Ureter (tissue), 1 donor: ENCODE measurements at regions not wholly inside any gene's neighbourhood (a gene's known extent, or its start where the extent isn't known, plus 50 kb on each side); places are given as distances from the start of the nearest gene placed in this dataset.

Source experiments
- DNase-seq: peaks from one replicate; pipeline ENCODE4 v3.0.0-alpha.2; 2020; ENCODE audit warnings: low spot score
- donor health status: DM: yes; HTN: yes; CAD: no.

GRCh38 chr4:77367638-77368037 lies 210.6 kb downstream of the CCNG2 start:
- no peak for DNase-seq

DNA sequence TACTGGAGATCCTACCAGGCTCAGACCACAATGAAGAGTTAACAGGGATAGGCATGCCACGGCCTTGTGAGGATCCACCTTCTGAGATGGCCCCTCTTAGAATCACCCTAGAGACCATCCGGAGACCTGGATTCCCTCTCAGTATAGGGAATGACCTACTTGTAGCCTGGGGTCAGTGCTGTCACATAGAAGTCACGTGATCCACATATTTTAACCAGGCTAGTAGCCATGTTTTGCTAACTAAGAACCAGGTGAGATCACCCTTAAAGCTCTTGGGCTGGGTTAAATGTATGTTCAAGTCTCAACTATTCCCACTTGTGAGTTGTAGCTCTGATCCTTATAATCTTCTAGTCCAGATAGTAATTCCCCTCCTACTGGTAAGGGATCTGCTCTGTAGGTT lies 215.4 kb downstream of the CCNG2 start:
- DNase-seq = no peak

GRCh38 chr4:77375866-77376607 lies 219.0 kb downstream of the CCNG2 start:
- DNase-seq = no peak

GRCh38 chr4:77376788-77377460 lies 219.9 kb downstream of the CCNG2 start:
- no peak for DNase-seq

DNA sequence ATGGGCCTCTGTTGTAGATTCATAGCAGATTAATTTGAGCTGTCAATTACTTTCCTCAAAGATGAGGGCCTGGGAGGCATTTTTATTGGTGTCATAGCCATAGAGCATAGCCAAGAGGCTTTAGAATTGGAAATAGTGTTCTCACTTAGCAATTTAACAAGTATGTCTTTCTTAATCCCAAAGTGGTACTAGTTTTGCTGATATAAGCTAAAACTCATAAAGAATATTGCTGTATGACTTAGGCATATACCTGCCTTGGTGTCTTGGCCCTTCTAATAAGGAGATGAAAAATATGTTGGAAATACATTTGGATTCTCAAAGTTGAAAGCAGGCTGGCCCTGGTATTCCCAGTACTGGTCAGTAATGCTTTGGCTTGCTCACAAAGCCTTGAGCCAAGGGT lies 221.5 kb upstream of the CXCL13 start:
- no peak for DNase-seq

GRCh38 chr4:77385124-77385969 lies 220.3 kb upstream of the CXCL13 start:
- peak; percentile 63 for DNase-seq

GRCh38 chr4:77393996-77394395 lies 211.6 kb upstream of the CXCL13 start:
- no peak for DNase-seq

GRCh38 chr4:77395481-77395880 lies 210.1 kb upstream of the CXCL13 start:
- no peak for DNase-seq

- no peak for DNase-seq
These were observed 207.4 kb upstream of the CXCL13 start for GRCh38 chr4:77398256-77398655.

DNA sequence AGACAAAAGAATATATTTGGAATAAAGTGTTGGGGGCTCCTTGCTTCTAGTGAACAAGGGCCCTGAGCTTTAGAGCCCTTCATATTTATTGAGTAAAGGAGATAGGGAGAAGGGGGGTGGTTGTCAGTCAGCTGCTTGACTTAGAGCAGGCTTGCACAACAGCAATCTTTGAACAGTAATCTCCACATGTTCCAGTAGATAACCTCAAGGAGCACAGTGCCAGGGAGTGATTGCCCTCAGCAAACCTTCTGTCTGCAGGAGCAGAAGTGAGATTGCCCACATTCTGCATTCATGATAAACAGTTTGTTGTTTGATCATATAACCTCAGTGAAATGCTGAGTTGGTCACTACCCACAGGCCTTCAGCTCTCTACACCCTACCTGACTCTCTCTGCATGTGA lies 205.8 kb upstream of the CXCL13 start:
- DNase-seq = no peak

DNA sequence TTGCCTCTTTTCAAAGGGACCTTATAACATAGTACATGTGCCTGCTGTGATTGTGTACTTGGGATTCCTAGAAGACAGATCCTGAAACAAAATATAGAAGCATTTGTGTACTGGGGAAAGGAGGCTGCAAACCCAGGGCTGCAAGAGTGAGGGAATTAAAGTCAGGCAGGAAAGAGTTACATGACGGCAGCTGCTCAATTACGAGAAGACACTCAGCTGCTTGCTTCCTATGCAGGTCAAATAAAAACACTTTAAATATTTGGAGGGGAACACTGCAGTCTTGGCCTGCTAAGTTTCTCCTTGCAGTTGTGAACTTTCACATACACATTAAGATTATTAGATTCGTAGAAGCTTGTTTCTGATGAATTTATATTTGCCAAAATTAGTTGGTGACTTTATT lies 191.9 kb upstream of the CXCL13 start:
- DNase-seq = no peak

DNA sequence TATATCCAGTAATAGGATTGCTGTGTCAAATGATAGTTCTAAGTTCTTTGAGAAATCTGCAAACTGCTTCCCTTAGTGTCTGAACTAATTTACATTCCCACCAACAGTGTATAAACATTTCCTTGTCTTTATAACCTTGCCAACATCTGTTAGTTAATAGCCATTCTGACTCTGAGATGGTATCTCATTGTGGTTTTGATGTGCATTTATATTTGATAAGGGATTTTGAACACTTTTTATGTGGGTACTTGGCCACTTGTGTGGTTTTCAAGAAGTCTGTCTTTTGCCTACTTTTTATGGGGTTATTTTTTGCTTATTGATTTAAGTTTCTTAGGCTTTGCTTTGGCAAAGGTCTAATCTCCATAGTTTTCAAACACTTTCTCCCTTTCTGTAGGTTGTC lies 189.9 kb upstream of the CXCL13 start:
- no peak for DNase-seq

GRCh38 chr4:77418333-77418732 lies 187.3 kb upstream of the CXCL13 start:
- no peak for DNase-seq

DNA sequence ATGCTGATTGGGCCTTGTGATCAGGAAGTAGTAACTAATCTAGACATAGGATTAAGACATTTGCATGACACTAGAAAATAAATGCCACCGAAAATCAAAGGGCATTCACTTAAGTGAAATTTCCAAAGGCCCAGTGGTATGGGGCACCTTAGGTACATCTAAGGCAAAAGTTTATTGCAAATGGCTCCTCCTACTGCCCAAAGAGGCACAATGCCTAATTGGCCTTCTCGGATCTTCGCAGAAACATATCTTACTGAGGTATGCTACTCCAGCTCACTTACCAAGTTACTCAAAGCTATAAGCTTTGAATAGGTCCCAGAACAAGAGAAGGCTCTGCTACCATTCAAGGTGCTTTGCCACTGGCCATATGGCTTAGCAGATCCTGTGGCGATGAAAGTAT lies 174.8 kb upstream of the CXCL13 start:
- DNase-seq = no peak

DNA sequence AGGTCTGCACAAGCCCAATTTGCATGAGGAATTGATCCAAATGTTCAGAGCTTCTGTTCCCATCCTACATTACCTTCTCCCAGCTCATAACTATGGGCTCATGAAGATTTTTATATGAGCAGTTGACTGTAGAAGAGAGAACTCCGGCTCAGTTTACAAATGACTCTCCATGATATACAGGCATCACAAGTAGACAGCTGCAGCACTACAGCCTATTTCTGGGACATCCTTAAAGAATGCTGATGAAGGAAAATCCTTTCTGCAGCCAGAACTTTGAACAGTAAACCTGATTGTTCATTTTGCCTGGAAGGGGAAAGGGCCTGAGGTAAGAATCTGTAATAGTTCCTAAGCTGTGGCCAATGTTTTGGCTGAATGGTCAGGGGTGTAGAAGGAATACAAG lies 174.1 kb upstream of the CXCL13 start:
- no peak for DNase-seq

DNA sequence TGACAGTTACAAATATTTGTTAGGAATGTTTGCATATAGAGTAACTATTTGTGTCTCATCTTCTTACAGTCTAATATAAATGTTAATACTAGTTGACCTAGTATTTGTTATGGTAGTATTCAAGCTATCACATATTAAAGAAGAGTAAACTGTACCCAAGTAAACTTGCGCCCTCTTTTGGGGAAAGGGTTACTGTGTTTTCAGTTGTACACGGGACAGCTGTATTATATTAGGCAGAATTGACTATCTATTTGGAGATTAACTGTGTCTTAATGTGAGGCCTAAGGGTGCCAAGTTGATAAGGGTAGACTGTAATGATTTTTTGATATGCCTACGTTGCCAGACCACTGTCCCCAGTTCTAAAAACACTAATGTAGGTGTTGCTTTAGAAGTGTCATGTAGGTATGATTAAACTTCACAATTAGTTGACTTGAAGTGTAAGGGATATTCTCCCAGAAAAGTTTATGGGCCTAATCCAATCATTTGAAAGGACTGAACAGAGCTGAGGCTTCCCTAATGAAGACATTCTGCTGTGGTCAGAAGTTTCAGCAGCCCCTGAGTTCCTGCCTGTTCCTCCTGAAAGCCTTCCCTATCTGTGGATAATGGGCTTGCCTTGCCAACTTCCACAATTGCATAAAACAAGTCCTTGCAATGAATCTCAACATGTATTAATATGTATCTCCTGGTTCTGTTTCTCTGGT lies 172.8 kb upstream of the CXCL13 start:
- no peak for DNase-seq

GRCh38 chr4:77433418-77433733 lies 172.2 kb upstream of the CXCL13 start:
- DNase-seq = no peak

DNA sequence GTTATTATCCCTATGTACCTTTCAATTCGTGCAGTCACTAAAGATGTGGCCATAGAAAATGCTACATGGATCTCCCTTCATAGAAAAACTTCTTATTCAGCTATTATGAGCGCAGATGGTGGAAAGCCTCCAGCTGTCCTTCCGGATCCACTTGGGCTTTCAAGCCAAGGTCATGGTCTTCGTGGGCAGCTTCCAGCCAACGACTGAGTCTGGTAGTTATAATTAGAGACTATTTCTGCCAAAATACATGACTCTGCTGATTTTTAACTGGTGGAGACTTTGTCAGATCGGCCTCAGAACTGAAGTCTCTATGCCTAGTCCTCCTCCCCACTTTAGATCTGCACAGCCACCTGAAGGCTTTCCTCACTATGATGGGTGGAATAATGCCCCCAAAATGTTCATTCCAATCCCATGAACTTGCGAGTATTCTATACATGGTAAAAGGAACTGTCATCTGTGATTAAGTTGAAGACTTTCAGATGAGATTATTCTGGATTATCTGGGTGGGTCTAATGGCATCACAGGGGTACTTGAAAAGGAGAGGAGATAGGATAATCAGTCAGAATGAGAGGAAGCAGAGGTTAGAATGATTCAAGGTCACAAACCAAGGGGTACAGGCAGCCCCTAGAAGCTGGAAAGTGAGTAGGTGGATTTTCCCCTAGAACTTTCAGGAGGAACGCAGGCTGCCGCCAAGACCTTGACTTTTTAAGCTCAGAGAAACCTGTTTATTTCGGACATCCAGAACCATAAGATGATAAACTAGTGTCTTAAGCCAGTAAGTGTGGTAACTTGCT lies 171.1 kb upstream of the CXCL13 start:
- no peak for DNase-seq

DNA sequence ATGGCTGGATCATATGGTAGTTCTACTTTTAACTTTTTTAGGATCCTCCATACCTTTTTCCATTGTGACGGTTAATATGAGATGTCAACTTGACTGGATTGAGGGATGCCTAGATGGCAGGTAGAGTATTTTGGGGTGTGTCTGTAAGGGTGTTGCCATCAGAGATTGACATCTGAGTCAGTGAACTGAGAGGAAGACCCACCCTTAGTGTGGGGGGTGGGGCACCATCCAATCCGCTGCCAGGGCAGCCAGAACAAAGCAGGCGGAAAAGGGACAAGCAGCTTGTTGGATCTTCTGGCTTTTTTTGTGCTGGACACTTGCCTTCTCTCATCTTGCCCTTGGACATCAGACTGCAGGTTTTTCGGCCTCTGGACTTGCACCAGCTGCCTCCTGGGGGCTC lies 168.5 kb upstream of the CXCL13 start:
- no peak for DNase-seq

DNA sequence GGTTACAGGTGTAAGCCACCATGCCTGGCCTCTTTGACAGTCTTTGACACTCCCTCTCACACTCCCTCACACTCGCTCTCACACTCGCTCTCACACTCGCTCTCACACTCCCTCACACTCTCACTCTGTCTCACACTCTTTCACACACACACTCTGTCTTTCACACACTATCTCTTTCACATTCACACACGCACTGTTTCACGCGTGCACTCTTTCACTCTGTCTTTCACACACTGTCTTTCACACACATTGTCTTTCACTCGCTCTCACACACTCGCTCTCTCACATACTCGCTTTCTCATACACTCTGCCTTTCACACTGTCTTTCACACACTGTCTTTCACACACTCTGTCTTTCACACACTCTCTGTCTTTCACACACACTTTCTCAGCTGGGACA lies 167.1 kb upstream of the CXCL13 start:
- no peak for DNase-seq

DNA sequence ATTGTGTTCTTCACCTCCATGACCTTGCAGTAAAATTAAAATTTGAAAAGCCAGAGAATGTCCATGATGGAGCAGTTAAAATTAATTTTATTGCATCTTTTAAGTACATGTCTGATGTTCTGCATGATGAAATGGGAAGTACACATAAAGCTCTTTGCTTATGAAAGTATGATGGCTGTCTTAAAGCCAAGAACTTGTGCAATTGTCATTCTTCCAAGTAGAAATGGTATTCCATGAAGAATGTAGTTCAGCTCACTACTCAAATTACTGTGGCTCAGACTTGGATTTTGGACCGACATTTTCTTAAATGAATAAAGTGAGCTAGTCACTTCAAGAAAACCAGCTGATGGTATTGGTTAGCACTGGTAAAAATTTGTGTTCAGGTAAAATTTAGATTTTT lies 161.7 kb upstream of the CXCL13 start:
- no peak for DNase-seq

- no peak for DNase-seq
These were observed 159.8 kb upstream of the CXCL13 start for GRCh38 chr4:77445823-77446222.
